ENCODE measurements at regions not wholly inside any gene's neighbourhood (a gene's known extent, or its start where the extent isn't known, plus 50 kb on each side); places are given as distances from the start of the nearest gene placed in this dataset.
"Not testable (repeated sequence)": the region's sequence is repeated elsewhere in the genome, so short reads cannot be mapped to it uniquely, and the experiment has no call there.

- TF ChIP-seq CTCF, POLR2A (IDR thresholded peaks at IDR 0.05): not testable (repeated sequence)
These were observed 194.2 kb downstream of the POTEM start for GRCh38 chr14:19161251-19162033.
